Calu3 (cell line): ENCODE measurements at regions not wholly inside any gene's neighbourhood (a gene's known extent, or its start where the extent isn't known, plus 50 kb on each side); places are given as distances from the start of the nearest gene placed in this dataset.

ENCODE experiments used
- BruUV-seq: library from RNA; stranded (reverse); fragments of 400-500 nt; replicated peaks from 2 replicates; lab custom pipeline; 2021; lab: Mats Ljungman, UMichigan
- CTCF ChIA-PET: fragments of 300-600 bp; sonication (Branson Sonifier 250); formaldehyde crosslinking; loops from one replicate; lab custom pipeline; 2022; ENCODE audit warnings: antibody characterized with exemption; lab: Charles Lee
- DNase-seq: peaks from one replicate; pipeline ENCODE4 v3.0.0; 2022
- H3K27ac Mint-ChIP-seq: one replicate; pipeline ENCODE4 v1.8.0; 2022; ENCODE audit warnings: mixed read lengths; ENCODE audit not compliant: unreplicated experiment
- H3K27me3 Mint-ChIP-seq: one replicate; pipeline ENCODE4 v1.8.0; 2022; ENCODE audit warnings: mixed read lengths; ENCODE audit not compliant: unreplicated experiment
- H3K36me3 Mint-ChIP-seq: one replicate; pipeline ENCODE4 v1.8.0; 2022; ENCODE audit warnings: mild to moderate bottlenecking, moderate library complexity, mixed read lengths; ENCODE audit not compliant: insufficient read depth, unreplicated experiment
- H3K4me1 Mint-ChIP-seq: one replicate; pipeline ENCODE4 v1.8.0; 2022; ENCODE audit warnings: mild to moderate bottlenecking, low read depth, mixed read lengths; ENCODE audit not compliant: unreplicated experiment
- H3K4me3 Mint-ChIP-seq: one replicate; pipeline ENCODE4 v1.8.0; 2022; ENCODE audit warnings: mild to moderate bottlenecking, low read depth, moderate library complexity, mixed read lengths; ENCODE audit not compliant: unreplicated experiment
- H3K9me3 Mint-ChIP-seq: one replicate; pipeline ENCODE4 v1.8.0; 2022; ENCODE audit warnings: low read depth, mixed read lengths; ENCODE audit not compliant: unreplicated experiment
- CTCF ChIP-seq: fragments of 200-600 bp; IDR thresholded peaks from one replicate; pipeline ENCODE4 v1.8.0; 2022; ENCODE audit warnings: antibody characterized with exemption; ENCODE audit not compliant: unreplicated experiment
- intact Hi-C: fragments of 100-400 bp; cut with micrococcal nuclease; formaldehyde crosslinking; loops from one replicate; pipeline ENCODE4 v1.10.0; 2022; ENCODE audit not compliant: unreplicated experiment

- no peak for DNase-seq
- CTCF ChIA-PET = no interaction called here
- TF ChIP-seq CTCF = no peak
- BruUV-seq = no TSS peak
- H3K36me3 Mint-ChIP-seq = no peaks in the 10 kb centered on the region
- no peaks in the 10 kb centered on the region for H3K27me3 Mint-ChIP-seq
- no peak overlapping the region for H3K4me3 Mint-ChIP-seq
- no peak overlapping the region for H3K27ac Mint-ChIP-seq
- H3K4me1 Mint-ChIP-seq = no peaks in the 10 kb centered on the region
- intact Hi-C loops = no loop called here
- H3K9me3 Mint-ChIP-seq = no peaks in the 10 kb centered on the region
Measured at GRCh38 chr11:92794783-92795182, 174.7 kb upstream of the MTNR1B start.

- CTCF ChIA-PET = no interaction called here
- H3K4me3 Mint-ChIP-seq = no peak overlapping the region
- DNase-seq = no peak
- TF ChIP-seq CTCF = no peak
- no TSS peak for BruUV-seq
- no peaks in the 10 kb centered on the region for H3K36me3 Mint-ChIP-seq
- no peak overlapping the region for H3K27ac Mint-ChIP-seq
- H3K4me1 Mint-ChIP-seq = no peaks in the 10 kb centered on the region
- H3K9me3 Mint-ChIP-seq = peaks cover 1% of the 10 kb centered on the region
- intact Hi-C loops = no loop called here
- no peaks in the 10 kb centered on the region for H3K27me3 Mint-ChIP-seq
Measured at GRCh38 chr11:92796744-92797143, 172.7 kb upstream of the MTNR1B start.

- no peaks in the 10 kb centered on the region for H3K4me1 Mint-ChIP-seq
- H3K27ac Mint-ChIP-seq = no peak overlapping the region
- H3K36me3 Mint-ChIP-seq = no peaks in the 10 kb centered on the region
- peaks cover 4% of the 10 kb centered on the region for H3K9me3 Mint-ChIP-seq
- no peak for TF ChIP-seq CTCF
- H3K27me3 Mint-ChIP-seq = no peaks in the 10 kb centered on the region
- H3K4me3 Mint-ChIP-seq = no peak overlapping the region
- no TSS peak for BruUV-seq
- DNase-seq = no peak
- CTCF ChIA-PET = no interaction called here
- intact Hi-C loops = no loop called here
Measured at GRCh38 chr11:92797874-92798273, 171.6 kb upstream of the MTNR1B start.

- no peak for DNase-seq
- Mint-ChIP-seq H3K4me3 (no peak overlapping the region), H3K9me3 (peaks cover 6% of the 10 kb centered on the region)
Measured at GRCh38 chr11:92801685-92802084, 167.8 kb upstream of the MTNR1B start.

More at GRCh38 chr11:92801685-92802084, 167.8 kb upstream of the MTNR1B start:
- CTCF ChIA-PET = no interaction called here
- Mint-ChIP-seq H3K27ac (no peak overlapping the region), H3K27me3 (no peaks in the 10 kb centered on the region), H3K4me1 (no peaks in the 10 kb centered on the region), H3K36me3 (no peaks in the 10 kb centered on the region)
- BruUV-seq = no TSS peak
- intact Hi-C loops = no loop called here
- no peak for TF ChIP-seq CTCF
